Nephron progenitor cell (in vitro differentiated cells): ENCODE measurements at regions not wholly inside any gene's neighbourhood (a gene's known extent, or its start where the extent isn't known, plus 50 kb on each side); places are given as distances from the start of the nearest gene placed in this dataset.

ENCODE experiments used
- DNase-seq: peaks from one replicate; pipeline ENCODE4 v3.0.0; 2021
- H3K27ac Mint-ChIP-seq: 2 replicates; pipeline ENCODE4 v1.8.0; 2021; ENCODE audit warnings: mild to moderate bottlenecking, moderate library complexity, mixed read lengths
- H3K27me3 Mint-ChIP-seq: 2 replicates; pipeline ENCODE4 v1.8.0; 2021; ENCODE audit warnings: mild to moderate bottlenecking, low read depth, mixed read lengths; ENCODE audit not compliant: poor library complexity
- H3K36me3 Mint-ChIP-seq: 2 replicates; pipeline ENCODE4 v1.8.0; 2021; ENCODE audit warnings: low read depth, mixed read lengths
- H3K4me1 Mint-ChIP-seq: 2 replicates; pipeline ENCODE4 v1.8.0; 2021; ENCODE audit warnings: mixed read lengths
- H3K4me3 Mint-ChIP-seq: 2 replicates; pipeline ENCODE4 v1.8.0; 2021; ENCODE audit warnings: mild to moderate bottlenecking, moderate library complexity, mixed read lengths
- H3K9me3 Mint-ChIP-seq: 2 replicates; pipeline ENCODE4 v1.8.0; 2021; ENCODE audit warnings: mild to moderate bottlenecking, moderate library complexity, mixed read lengths
- CTCF ChIP-seq: fragments of 200-600 bp; sonication (generic); IDR thresholded peaks from 2 replicates; pipeline ENCODE4 v1.5.0; 2021; ENCODE audit warnings: antibody characterized with exemption

- Mint-ChIP-seq H3K4me1 (no peaks in the 10 kb centered on the region), H3K36me3 (no peaks in the 10 kb centered on the region), H3K27ac (no peak overlapping the region), H3K4me3 (no peak overlapping the region), H3K27me3 (no peaks in the 10 kb centered on the region), H3K9me3 (no peaks in the 10 kb centered on the region)
- no peak for TF ChIP-seq CTCF
- no peak for DNase-seq
Observed at GRCh38 chr4:28879178-28879577, 1841.0 kb upstream of the PCDH7 start.

GRCh38 chr4:28879900-28880299 lies 1840.3 kb upstream of the PCDH7 start:
- no peak for DNase-seq
- TF ChIP-seq CTCF: no peak
- no peaks in the 10 kb centered on the region for H3K9me3 Mint-ChIP-seq
- no peak overlapping the region for H3K27ac Mint-ChIP-seq
- no peaks in the 10 kb centered on the region for H3K36me3 Mint-ChIP-seq
- no peaks in the 10 kb centered on the region for H3K27me3 Mint-ChIP-seq
- no peak overlapping the region for H3K4me3 Mint-ChIP-seq
- H3K4me1 Mint-ChIP-seq: no peaks in the 10 kb centered on the region

- no peaks in the 10 kb centered on the region for H3K36me3 Mint-ChIP-seq
- H3K9me3 Mint-ChIP-seq: no peaks in the 10 kb centered on the region
- no peak for TF ChIP-seq CTCF
- no peak for DNase-seq
- H3K4me1 Mint-ChIP-seq: no peaks in the 10 kb centered on the region
- no peak overlapping the region for H3K27ac Mint-ChIP-seq
- H3K4me3 Mint-ChIP-seq: no peak overlapping the region
- H3K27me3 Mint-ChIP-seq: no peaks in the 10 kb centered on the region
Observed at GRCh38 chr4:28883211-28883610, 1837.0 kb upstream of the PCDH7 start.

GRCh38 chr4:28886934-28887333 lies 1833.2 kb upstream of the PCDH7 start:
- no peak for DNase-seq
- Mint-ChIP-seq H3K36me3 (no peaks in the 10 kb centered on the region), H3K27me3 (no peaks in the 10 kb centered on the region), H3K4me1 (no peaks in the 10 kb centered on the region), H3K27ac (no peak overlapping the region), H3K4me3 (no peak overlapping the region), H3K9me3 (no peaks in the 10 kb centered on the region)
- no peak for TF ChIP-seq CTCF

GRCh38 chr4:28890949-28891775 lies 1829.0 kb upstream of the PCDH7 start:
- no peaks in the 10 kb centered on the region for H3K36me3 Mint-ChIP-seq
- peaks cover 4% of the 10 kb centered on the region for H3K9me3 Mint-ChIP-seq
- H3K4me3 Mint-ChIP-seq: no peak overlapping the region
- no peaks in the 10 kb centered on the region for H3K4me1 Mint-ChIP-seq
- no peak overlapping the region for H3K27ac Mint-ChIP-seq
- TF ChIP-seq CTCF: no peak
- no peaks in the 10 kb centered on the region for H3K27me3 Mint-ChIP-seq
- no peak for DNase-seq

GRCh38 chr4:28913466-28913865 lies 1806.7 kb upstream of the PCDH7 start:
- no peak for TF ChIP-seq CTCF
- H3K36me3 Mint-ChIP-seq: no peaks in the 10 kb centered on the region
- no peak for DNase-seq
- H3K9me3 Mint-ChIP-seq: no peaks in the 10 kb centered on the region
- H3K4me1 Mint-ChIP-seq: no peaks in the 10 kb centered on the region
- H3K4me3 Mint-ChIP-seq: no peak overlapping the region
- H3K27me3 Mint-ChIP-seq: no peaks in the 10 kb centered on the region
- H3K27ac Mint-ChIP-seq: no peak overlapping the region
